GM21737 (cell line): ENCODE measurements at regions not wholly inside any gene's neighbourhood (a gene's known extent, or its start where the extent isn't known, plus 50 kb on each side); places are given as distances from the start of the nearest gene placed in this dataset.

Source experiments
- ATAC-seq: cut with Tn5 transposase; IDR thresholded peaks from one replicate; pipeline ENCODE4 v1.9.1; 2021; ENCODE audit warnings: mild to moderate bottlenecking, moderate library complexity; ENCODE audit not compliant: unreplicated experiment

- ATAC-seq: no peak
These were observed 155.1 kb upstream of the WSCD2 start for GRCh38 chr12:107973950-107974349.

- ATAC-seq: no peak
These were observed 152.8 kb upstream of the WSCD2 start for GRCh38 chr12:107976331-107976730.

GRCh38 chr12:107978201-107978600, 150.9 kb upstream of the WSCD2 start:
- ATAC-seq: no peak

- no peak for ATAC-seq
These were observed 150.4 kb upstream of the WSCD2 start for GRCh38 chr12:107978641-107979040.

- ATAC-seq: no peak
These were observed 145.2 kb upstream of the WSCD2 start for GRCh38 chr12:107983756-107984472.

GRCh38 chr12:107984973-107985372, 144.1 kb upstream of the WSCD2 start:
- no peak for ATAC-seq

GRCh38 chr12:107986183-107986582, 142.9 kb upstream of the WSCD2 start:
- ATAC-seq: no peak

- ATAC-seq: no peak
These were observed 138.8 kb upstream of the WSCD2 start for GRCh38 chr12:107990325-107990724.

GRCh38 chr12:107992029-107992428, 137.1 kb upstream of the WSCD2 start:
- ATAC-seq: no peak

GRCh38 chr12:107992870-107993451, 136.1 kb upstream of the WSCD2 start:
- no peak for ATAC-seq

GRCh38 chr12:107998863-107999262, 130.2 kb upstream of the WSCD2 start:
- no peak for ATAC-seq

GRCh38 chr12:108000111-108000510, 129.0 kb upstream of the WSCD2 start:
- no peak for ATAC-seq

- ATAC-seq: no peak
These were observed 124.8 kb upstream of the WSCD2 start for GRCh38 chr12:108004319-108004718.

GRCh38 chr12:108008163-108008905, 120.8 kb upstream of the WSCD2 start:
- no peak for ATAC-seq

- no peak for ATAC-seq
These were observed 119.5 kb upstream of the WSCD2 start for GRCh38 chr12:108009442-108010070.

GRCh38 chr12:108016022-108016564, 113.0 kb upstream of the WSCD2 start:
- no peak for ATAC-seq

- no peak for ATAC-seq
These were observed 111.5 kb upstream of the WSCD2 start for GRCh38 chr12:108017472-108018057.

- ATAC-seq: no peak
These were observed 109.2 kb upstream of the WSCD2 start for GRCh38 chr12:108019862-108020261.

- ATAC-seq: no peak
These were observed 107.9 kb upstream of the WSCD2 start for GRCh38 chr12:108021141-108021540.

GRCh38 chr12:108021949-108022522, 107.1 kb upstream of the WSCD2 start:
- no peak for ATAC-seq
